ENCODE measurements at regions not wholly inside any gene's neighbourhood (a gene's known extent, or its start where the extent isn't known, plus 50 kb on each side); places are given as distances from the start of the nearest gene placed in this dataset.

GRCh38 chr5:120225524-120225923, 238.6 kb upstream of the PRR16 start:
- Mint-ChIP-seq H3K27ac (ENCODE audit: unreplicated experiment) (no peak overlapping the region), H3K27me3 (ENCODE audit: low read depth, unreplicated experiment) (no peaks in the 10 kb centered on the region), H3K4me3 (ENCODE audit: unreplicated experiment) (no peak overlapping the region), H3K9me3 (ENCODE audit: unreplicated experiment) (peaks cover 2% of the 10 kb centered on the region), H3K36me3 (ENCODE audit: low read depth, unreplicated experiment) (no peaks in the 10 kb centered on the region), H3K4me1 (ENCODE audit: low read depth, unreplicated experiment) (no peaks in the 10 kb centered on the region)
- no peak overlapping the region for H2AFZ ChIP-seq (ENCODE audit: low read depth, low read length)
- H3K4me3 ChIP-seq (ENCODE audit: insufficient read depth, low read depth, low read length) = no peak overlapping the region
- no peak overlapping the region for H3K27ac ChIP-seq (ENCODE audit: low read depth, low read length)
- no peaks in the 10 kb centered on the region for H4K20me1 ChIP-seq (ENCODE audit: insufficient read depth, low read length)
- no peaks in the 10 kb centered on the region for H3K9me3 ChIP-seq (ENCODE audit: insufficient read depth, low read depth, low read length)
- no peaks in the 10 kb centered on the region for H3K36me3 ChIP-seq (ENCODE audit: insufficient read depth, low read length)
- no peak for FAIRE-seq
- DNase-seq (ENCODE audit: low read depth) = no peak
- H3K4me2 ChIP-seq (ENCODE audit: low read length) = no peak overlapping the region
- no peaks in the 10 kb centered on the region for H3K4me1 ChIP-seq (ENCODE audit: insufficient read depth, low read length)
- H3K79me2 ChIP-seq (ENCODE audit: insufficient read depth, low read length) = no peaks in the 10 kb centered on the region
- no peak overlapping the region for H3K9ac ChIP-seq (ENCODE audit: low read length)
- TF ChIP-seq, protein P1, sequence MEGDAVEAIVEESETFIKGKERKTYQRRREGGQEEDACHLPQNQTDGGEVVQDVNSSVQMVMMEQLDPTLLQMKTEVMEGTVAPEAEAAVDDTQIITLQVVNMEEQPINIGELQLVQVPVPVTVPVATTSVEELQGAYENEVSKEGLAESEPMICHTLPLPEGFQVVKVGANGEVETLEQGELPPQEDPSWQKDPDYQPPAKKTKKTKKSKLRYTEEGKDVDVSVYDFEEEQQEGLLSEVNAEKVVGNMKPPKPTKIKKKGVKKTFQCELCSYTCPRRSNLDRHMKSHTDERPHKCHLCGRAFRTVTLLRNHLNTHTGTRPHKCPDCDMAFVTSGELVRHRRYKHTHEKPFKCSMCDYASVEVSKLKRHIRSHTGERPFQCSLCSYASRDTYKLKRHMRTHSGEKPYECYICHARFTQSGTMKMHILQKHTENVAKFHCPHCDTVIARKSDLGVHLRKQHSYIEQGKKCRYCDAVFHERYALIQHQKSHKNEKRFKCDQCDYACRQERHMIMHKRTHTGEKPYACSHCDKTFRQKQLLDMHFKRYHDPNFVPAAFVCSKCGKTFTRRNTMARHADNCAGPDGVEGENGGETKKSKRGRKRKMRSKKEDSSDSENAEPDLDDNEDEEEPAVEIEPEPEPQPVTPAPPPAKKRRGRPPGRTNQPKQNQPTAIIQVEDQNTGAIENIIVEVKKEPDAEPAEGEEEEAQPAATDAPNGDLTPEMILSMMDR (IDR thresholded peaks at IDR 0.05; ENCODE audit: insufficient read depth, low read depth, low read length) = no peak
- TF ChIP-seq EZH2 (IDR thresholded peaks at IDR 0.05; ENCODE audit: insufficient read depth, low read length) = no peak
- no peaks in the 10 kb centered on the region for H3K27me3 ChIP-seq (ENCODE audit: insufficient read depth, low read length)

GRCh38 chr5:120228262-120229031, 235.7 kb upstream of the PRR16 start:
- Histone ChIP-seq H3K9ac (ENCODE audit: low read length) (no peak overlapping the region), H3K27me3 (ENCODE audit: insufficient read depth, low read length) (no peaks in the 10 kb centered on the region), H3K9me3 (ENCODE audit: insufficient read depth, low read depth, low read length) (no peaks in the 10 kb centered on the region), H3K36me3 (ENCODE audit: insufficient read depth, low read length) (no peaks in the 10 kb centered on the region), H2AFZ (ENCODE audit: low read depth, low read length) (no peak overlapping the region), H3K4me3 (ENCODE audit: insufficient read depth, low read depth, low read length) (no peak overlapping the region), H3K4me2 (ENCODE audit: low read length) (no peak overlapping the region), H3K27ac (ENCODE audit: low read depth, low read length) (no peak overlapping the region), H4K20me1 (ENCODE audit: insufficient read depth, low read length) (no peaks in the 10 kb centered on the region), H3K4me1 (ENCODE audit: insufficient read depth, low read length) (no peaks in the 10 kb centered on the region), H3K79me2 (ENCODE audit: insufficient read depth, low read length) (no peaks in the 10 kb centered on the region)
- DNase-seq (ENCODE audit: low read depth) (peak; percentile 11), FAIRE-seq (no peak)
- Mint-ChIP-seq H3K27me3 (ENCODE audit: low read depth, unreplicated experiment) (no peaks in the 10 kb centered on the region), H3K4me3 (ENCODE audit: unreplicated experiment) (no peak overlapping the region), H3K9me3 (ENCODE audit: unreplicated experiment) (peaks cover 2% of the 10 kb centered on the region), H3K4me1 (ENCODE audit: low read depth, unreplicated experiment) (no peaks in the 10 kb centered on the region), H3K36me3 (ENCODE audit: low read depth, unreplicated experiment) (no peaks in the 10 kb centered on the region), H3K27ac (ENCODE audit: unreplicated experiment) (no peak overlapping the region)
- TF ChIP-seq, protein P1 (IDR thresholded peaks at IDR 0.05; ENCODE audit: insufficient read depth, low read depth, low read length) = no peak
- TF ChIP-seq EZH2 (IDR thresholded peaks at IDR 0.05; ENCODE audit: insufficient read depth, low read length) = no peak

GRCh38 chr5:120229036-120229435, 235.1 kb upstream of the PRR16 start:
- Histone ChIP-seq H3K4me2 (ENCODE audit: low read length) (no peak overlapping the region), H3K79me2 (ENCODE audit: insufficient read depth, low read length) (no peaks in the 10 kb centered on the region), H3K9me3 (ENCODE audit: insufficient read depth, low read depth, low read length) (no peaks in the 10 kb centered on the region), H3K27me3 (ENCODE audit: insufficient read depth, low read length) (no peaks in the 10 kb centered on the region), H3K27ac (ENCODE audit: low read depth, low read length) (no peak overlapping the region), H2AFZ (ENCODE audit: low read depth, low read length) (no peak overlapping the region), H3K4me3 (ENCODE audit: insufficient read depth, low read depth, low read length) (no peak overlapping the region), H3K9ac (ENCODE audit: low read length) (no peak overlapping the region), H3K36me3 (ENCODE audit: insufficient read depth, low read length) (no peaks in the 10 kb centered on the region), H4K20me1 (ENCODE audit: insufficient read depth, low read length) (no peaks in the 10 kb centered on the region), H3K4me1 (ENCODE audit: insufficient read depth, low read length) (no peaks in the 10 kb centered on the region)
- no peak for TF ChIP-seq EZH2 (IDR thresholded peaks at IDR 0.05; ENCODE audit: insufficient read depth, low read length)
- TF ChIP-seq, protein P1 (IDR thresholded peaks at IDR 0.05; ENCODE audit: insufficient read depth, low read depth, low read length) = no peak
- Mint-ChIP-seq H3K27me3 (ENCODE audit: low read depth, unreplicated experiment) (no peaks in the 10 kb centered on the region), H3K36me3 (ENCODE audit: low read depth, unreplicated experiment) (no peaks in the 10 kb centered on the region), H3K9me3 (ENCODE audit: unreplicated experiment) (peaks cover 2% of the 10 kb centered on the region), H3K4me1 (ENCODE audit: low read depth, unreplicated experiment) (no peaks in the 10 kb centered on the region), H3K4me3 (ENCODE audit: unreplicated experiment) (no peak overlapping the region), H3K27ac (ENCODE audit: unreplicated experiment) (no peak overlapping the region)
- FAIRE-seq (no peak), DNase-seq (ENCODE audit: low read depth) (no peak)
